ENCODE measurements at regions not wholly inside any gene's neighbourhood (a gene's known extent, or its start where the extent isn't known, plus 50 kb on each side); places are given as distances from the start of the nearest gene placed in this dataset.
"Not testable (repeated sequence)": the region's sequence is repeated elsewhere in the genome, so short reads cannot be mapped to it uniquely, and the experiment has no call there.

- no peak overlapping the region for H3K27ac Mint-ChIP-seq
- ATAC-seq (no peak), DNase-seq (ENCODE audit: low spot score in 2 of 2) (no peak)
- no peaks in the 10 kb centered on the region for H3K9me3 Mint-ChIP-seq
- no peaks in the 10 kb centered on the region for H3K36me3 Mint-ChIP-seq
Observed at GRCh38 chr11:12585861-12586260, 88.4 kb upstream of the TEAD1 start.

- H3K9me3 Mint-ChIP-seq: no peaks in the 10 kb centered on the region
- DNase-seq (ENCODE audit: low spot score in 2 of 2): no peak
- H3K36me3 Mint-ChIP-seq: no peaks in the 10 kb centered on the region
- no peak overlapping the region for H3K27ac Mint-ChIP-seq
- ATAC-seq: no peak
Observed at GRCh38 chr11:12587333-12587991, 86.8 kb upstream of the TEAD1 start.

GRCh38 chr11:12591706-12592105 is 82.5 kb upstream of the TEAD1 start:
- no peaks in the 10 kb centered on the region for H3K36me3 Mint-ChIP-seq
- H3K9me3 Mint-ChIP-seq: no peaks in the 10 kb centered on the region
- DNase-seq (ENCODE audit: low spot score in 2 of 2) (no peak), ATAC-seq (no peak)
- no peak overlapping the region for H3K27ac Mint-ChIP-seq

- H3K36me3 Mint-ChIP-seq: no peaks in the 10 kb centered on the region
- DNase-seq (ENCODE audit: low spot score in 2 of 2): no peak
- no peaks in the 10 kb centered on the region for H3K9me3 Mint-ChIP-seq
- no peak for ATAC-seq
- H3K27ac Mint-ChIP-seq: no peak overlapping the region
Observed at GRCh38 chr11:12592283-12592682, 81.9 kb upstream of the TEAD1 start.

GRCh38 chr11:12595089-12595847 is 79.0 kb upstream of the TEAD1 start:
- not testable (repeated sequence) for H3K27ac Mint-ChIP-seq; ATAC-seq; H3K36me3 Mint-ChIP-seq; DNase-seq (ENCODE audit: low spot score in 2 of 2); H3K9me3 Mint-ChIP-seq

- DNase-seq (ENCODE audit: low spot score in 2 of 2): no peak
- Mint-ChIP-seq H3K36me3 (no peaks in the 10 kb centered on the region), H3K27ac (no peak overlapping the region), H3K9me3 (no peaks in the 10 kb centered on the region)
- no peak for ATAC-seq
Observed at GRCh38 chr11:12598330-12599256, 75.6 kb upstream of the TEAD1 start.

GRCh38 chr11:12599408-12600143 is 74.6 kb upstream of the TEAD1 start:
- peak; percentile 54 to 62 for DNase-seq (ENCODE audit: low spot score in 2 of 2)
- Mint-ChIP-seq H3K27ac (no peak overlapping the region), H3K36me3 (no peaks in the 10 kb centered on the region), H3K9me3 (no peaks in the 10 kb centered on the region)
- ATAC-seq: peak; percentile 29 to 56

GRCh38 chr11:12600829-12601228 is 73.4 kb upstream of the TEAD1 start:
- H3K9me3 Mint-ChIP-seq: no peaks in the 10 kb centered on the region
- DNase-seq (ENCODE audit: low spot score in 2 of 2): no peak
- H3K27ac Mint-ChIP-seq: no peak overlapping the region
- H3K36me3 Mint-ChIP-seq: no peaks in the 10 kb centered on the region
- ATAC-seq: no peak

GRCh38 chr11:12602421-12602820 is 71.8 kb upstream of the TEAD1 start:
- no peak for ATAC-seq
- Mint-ChIP-seq H3K36me3 (no peaks in the 10 kb centered on the region), H3K27ac (no peak overlapping the region), H3K9me3 (no peaks in the 10 kb centered on the region)
- no peak for DNase-seq (ENCODE audit: low spot score in 2 of 2)

- DNase-seq (ENCODE audit: low spot score in 2 of 2) (no peak), ATAC-seq (no peak)
- Mint-ChIP-seq H3K36me3 (peaks cover 0 to 4% of the 10 kb centered on the region in 2 donors), H3K27ac (no peak overlapping the region), H3K9me3 (peaks cover 0 to 4% of the 10 kb centered on the region in 2 donors)
Observed at GRCh38 chr11:12603143-12604088, 70.8 kb upstream of the TEAD1 start.

- H3K27ac Mint-ChIP-seq: no peak overlapping the region
- H3K36me3 Mint-ChIP-seq: peaks cover 0 to 9% of the 10 kb centered on the region in 2 donors
- H3K9me3 Mint-ChIP-seq: peaks cover 5 to 12% of the 10 kb centered on the region in 2 donors
- DNase-seq (ENCODE audit: low spot score in 2 of 2) (no peak), ATAC-seq (no peak)
Observed at GRCh38 chr11:12604557-12605153, 69.6 kb upstream of the TEAD1 start.

GRCh38 chr11:12606597-12606996 is 67.6 kb upstream of the TEAD1 start:
- ATAC-seq: no peak
- Mint-ChIP-seq H3K36me3 (peaks cover 7 to 21% of the 10 kb centered on the region in 2 donors), H3K27ac (no peak overlapping the region)

GRCh38 chr11:12608678-12609077 is 65.5 kb upstream of the TEAD1 start:
- ATAC-seq: not testable (repeated sequence)

More at GRCh38 chr11:12606597-12606996, 67.6 kb upstream of the TEAD1 start:
- H3K9me3 Mint-ChIP-seq: peaks cover 13 to 21% of the 10 kb centered on the region in 2 donors
- DNase-seq (ENCODE audit: low spot score in 2 of 2): no peak

GRCh38 chr11:12611352-12611751 is 62.9 kb upstream of the TEAD1 start:
- no peak for ATAC-seq
- Mint-ChIP-seq H3K9me3 (peaks cover 33 to 36% of the 10 kb centered on the region in 2 donors), H3K27ac (no peak overlapping the region), H3K36me3 (peaks cover 12 to 43% of the 10 kb centered on the region in 2 donors)
- no peak for DNase-seq (ENCODE audit: low spot score in 2 of 2)

More at GRCh38 chr11:12608678-12609077, 65.5 kb upstream of the TEAD1 start:
- not testable (repeated sequence) for H3K27ac Mint-ChIP-seq; DNase-seq (ENCODE audit: low spot score in 2 of 2)
- H3K9me3 Mint-ChIP-seq: peaks cover 29 to 32% of the 10 kb centered on the region in 2 donors
- peaks cover 12 to 37% of the 10 kb centered on the region in 2 donors for H3K36me3 Mint-ChIP-seq

- ATAC-seq (no peak), DNase-seq (ENCODE audit: low spot score in 2 of 2) (no peak)
- H3K27ac Mint-ChIP-seq: no peak overlapping the region
Observed at GRCh38 chr11:12617632-12618031, 56.6 kb upstream of the TEAD1 start.

More at GRCh38 chr11:12617632-12618031, 56.6 kb upstream of the TEAD1 start:
- H3K36me3 Mint-ChIP-seq: peaks cover 10 to 26% of the 10 kb centered on the region in 2 donors
- peaks cover 16 to 28% of the 10 kb centered on the region in 2 donors for H3K9me3 Mint-ChIP-seq
